Pancreas (tissue), 10 donors: ENCODE measurements at regions not wholly inside any gene's neighbourhood (a gene's known extent, or its start where the extent isn't known, plus 50 kb on each side); places are given as distances from the start of the nearest gene placed in this dataset.
A peak's percentile ranks its signal among the peaks of the same experiment; 100 is the strongest.

Source experiments
- ATAC-seq, 4 donors: fragments of 200-7000 bp; cut with Tn5 transposase; one replicate each; pipeline versions ENCODE4 v1.8.0 to v1.9.1; 2020; ENCODE audit warnings: mild to moderate bottlenecking in 4 of 4, moderate library complexity in 4 of 4
- DNase-seq, 6 donors: peaks; one replicate each; pipeline ENCODE4 v3.0.0-alpha.2; 2020
- FAIRE-seq: peaks from 2 replicates; lab custom pipeline; 2012; peaks lifted over from hg19 to GRCh38; lab: Jason Lieb, UNC
- H3K27ac ChIP-seq, 4 donors: fragments of 200-600 bp; sonication (generic); 1 replicate in 3 of 4; 2 replicates in 1 of 4; pipeline versions ENCODE4 v1.5.0 to v1.8.0; 2020
- H3K27me3 ChIP-seq, 4 donors: fragments of 200-600 bp; one replicate each; pipeline ENCODE4 v1.8.0; 2021
- H3K36me3 ChIP-seq, 3 donors: fragments of 200-600 bp; sonication (generic) in 1 of 3; one replicate each; pipeline versions ENCODE4 v1.5.0 to v1.8.0; 2020 to 2021
- H3K4me1 ChIP-seq, 3 donors: fragments of 200-600 bp; one replicate each; pipeline ENCODE4 v1.8.0; 2021
- H3K4me3 ChIP-seq, 4 donors: fragments of 200-600 bp; sonication (generic) in 2 of 4; one replicate each; pipeline versions ENCODE4 v1.5.0 to v1.8.0; 2020 to 2021
- H3K9me3 ChIP-seq, 4 donors: fragments of 200-600 bp; one replicate each; pipeline ENCODE4 v1.8.0; 2021
- WGBS, 2 donors: extraction: QIAGEN DNeasy Blood & Tissue Kit; methylation state at CpG; one replicate each; pipeline ENCODE4 v1.1.7; 2013; 5-methylcytosine and 5-hydroxymethylcytosine counted together
- intact Hi-C, 3 donors: fragments of 100-400 bp; cut with DNase I; formaldehyde crosslinking; loops; one replicate each; pipeline versions ENCODE4 v1.11.1 to v1.14.2; 2022
- TF ChIP-seq, protein P1 (sequence below), 4 donors: fragments of 200-600 bp; sonication (generic) in 3 of 4; IDR thresholded peaks; one replicate each; pipeline versions ENCODE4 v1.5.0 to v1.8.0; 2021; ENCODE audit warnings: antibody characterized with exemption in 4 of 4
- donor health status: healthy with polysubstance abuse.
- donor health status: DM: no; HTN: no; CAD: no; lungs with moderate emphysema.
- donor health status: DM: no; HTN: no; CAD: no.
- donor health status: control.
- donor health status: control.
- donor health status: Bipolar disorder and iron deficiency.
- donor health status: DM: yes; HTN: yes; CAD: no.
- donor health status: DM: no; HTN: no; CAD: no.
- donor health status: DM: no; HTN: no; CAD: no.
- donor health status: DM: yes; HTN: yes; CAD: no.

GRCh38 chr6:8337147-8337546, 98.2 kb downstream of the SLC35B3 start:
- Histone ChIP-seq H3K27me3 (no peaks in the 10 kb centered on the region), H3K9me3 (no peaks in the 10 kb centered on the region), H3K36me3 (no peaks in the 10 kb centered on the region), H3K4me3 (no peak overlapping the region), H3K4me1 (peaks cover 0 to 3% (median 0%) of the 10 kb centered on the region in 3 donors), H3K27ac (no peak overlapping the region)
- FAIRE-seq (no peak), DNase-seq (no peak), ATAC-seq (no peak)
- TF ChIP-seq, protein P1, sequence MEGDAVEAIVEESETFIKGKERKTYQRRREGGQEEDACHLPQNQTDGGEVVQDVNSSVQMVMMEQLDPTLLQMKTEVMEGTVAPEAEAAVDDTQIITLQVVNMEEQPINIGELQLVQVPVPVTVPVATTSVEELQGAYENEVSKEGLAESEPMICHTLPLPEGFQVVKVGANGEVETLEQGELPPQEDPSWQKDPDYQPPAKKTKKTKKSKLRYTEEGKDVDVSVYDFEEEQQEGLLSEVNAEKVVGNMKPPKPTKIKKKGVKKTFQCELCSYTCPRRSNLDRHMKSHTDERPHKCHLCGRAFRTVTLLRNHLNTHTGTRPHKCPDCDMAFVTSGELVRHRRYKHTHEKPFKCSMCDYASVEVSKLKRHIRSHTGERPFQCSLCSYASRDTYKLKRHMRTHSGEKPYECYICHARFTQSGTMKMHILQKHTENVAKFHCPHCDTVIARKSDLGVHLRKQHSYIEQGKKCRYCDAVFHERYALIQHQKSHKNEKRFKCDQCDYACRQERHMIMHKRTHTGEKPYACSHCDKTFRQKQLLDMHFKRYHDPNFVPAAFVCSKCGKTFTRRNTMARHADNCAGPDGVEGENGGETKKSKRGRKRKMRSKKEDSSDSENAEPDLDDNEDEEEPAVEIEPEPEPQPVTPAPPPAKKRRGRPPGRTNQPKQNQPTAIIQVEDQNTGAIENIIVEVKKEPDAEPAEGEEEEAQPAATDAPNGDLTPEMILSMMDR (IDR thresholded peaks at IDR 0.05): no peak
- 35 to 37% methylated on average over 4 of the region's 4 CpGs for WGBS, 2 donors
- intact Hi-C loops: no loop called here

DNA sequence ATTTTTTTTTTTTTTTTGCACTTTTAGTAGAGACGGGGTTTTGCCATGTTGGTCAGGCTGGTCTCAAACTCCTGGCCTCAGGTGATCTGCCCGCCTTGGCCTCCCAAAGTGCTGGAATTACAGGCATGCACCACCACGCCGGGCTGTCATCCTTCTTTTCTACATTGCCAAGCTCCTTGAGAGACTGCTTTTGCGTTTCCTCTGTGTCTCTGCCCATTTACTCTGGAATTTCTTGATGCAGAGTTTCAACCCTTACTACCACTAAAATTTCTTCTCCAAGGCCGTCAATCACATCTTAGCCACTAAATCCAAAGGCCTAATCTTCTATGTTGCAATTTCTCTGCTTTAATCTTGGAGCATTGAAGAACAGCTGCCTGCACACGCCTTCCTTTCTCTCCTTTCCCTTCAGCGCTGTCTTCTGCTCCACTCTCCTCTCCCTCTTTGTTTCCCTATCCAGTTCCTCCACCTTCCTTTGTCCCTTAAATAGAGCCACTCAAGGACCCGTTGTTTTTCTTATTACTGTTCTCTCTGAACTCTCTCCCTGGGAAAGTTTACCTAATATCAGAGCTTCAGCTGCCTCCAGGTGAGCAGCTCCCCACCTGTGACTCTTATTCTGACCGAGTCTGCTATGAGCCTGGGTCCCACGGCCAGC, 98.8 kb downstream of the SLC35B3 start:
- H3K36me3 ChIP-seq: no peaks in the 10 kb centered on the region
- no peak for ATAC-seq
- no peak for DNase-seq
- no peaks in the 10 kb centered on the region for H3K9me3 ChIP-seq
- no peaks in the 10 kb centered on the region for H3K27me3 ChIP-seq
- FAIRE-seq: no peak
- WGBS, 2 donors: 70 to 71% methylated on average over 11 of the region's 11 CpGs
- no peak overlapping the region for H3K4me3 ChIP-seq
- TF ChIP-seq, protein P1 (IDR thresholded peaks at IDR 0.05): no peak
- H3K4me1 ChIP-seq: peaks cover 0 to 3% (median 0%) of the 10 kb centered on the region in 3 donors
- intact Hi-C loops: no loop called here
- no peak overlapping the region for H3K27ac ChIP-seq

DNA sequence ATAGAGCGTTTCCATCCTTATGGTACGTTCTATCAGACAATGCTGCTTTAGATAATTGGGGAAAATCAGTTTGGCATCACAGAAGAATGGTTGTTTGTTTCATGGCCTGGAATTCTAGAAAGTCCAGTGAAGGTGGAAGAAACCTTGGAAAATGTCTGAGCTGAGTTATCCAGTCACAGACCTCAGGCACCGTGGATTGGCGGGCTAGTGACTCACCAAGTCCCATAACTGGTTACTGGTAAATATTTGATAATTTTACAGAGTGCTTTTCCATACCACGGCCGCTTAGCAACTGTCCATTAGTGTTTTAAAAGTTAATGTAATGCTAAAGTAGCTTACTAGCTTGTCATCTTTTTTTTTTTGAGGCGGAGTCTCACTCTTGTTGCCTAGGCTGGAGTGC, 99.4 kb downstream of the SLC35B3 start:
- TF ChIP-seq, protein P1 (IDR thresholded peaks at IDR 0.05): no peak
- FAIRE-seq (no peak), DNase-seq (no peak), ATAC-seq (peak in 1 of 4 donors; percentile 72)
- Histone ChIP-seq H3K36me3 (no peaks in the 10 kb centered on the region), H3K27me3 (no peaks in the 10 kb centered on the region), H3K4me1 (peaks cover 0 to 3% (median 0%) of the 10 kb centered on the region in 3 donors), H3K9me3 (no peaks in the 10 kb centered on the region), H3K27ac (no peak overlapping the region), H3K4me3 (no peak overlapping the region)
- intact Hi-C loops: no loop called here
- WGBS, 2 donors: 78 to 84% methylated on average over 7 of the region's 7 CpGs

GRCh38 chr6:8335381-8335780, 100.0 kb downstream of the SLC35B3 start:
- Histone ChIP-seq H3K27ac (no peak overlapping the region), H3K4me1 (peaks cover 0 to 3% (median 0%) of the 10 kb centered on the region in 3 donors), H3K27me3 (no peaks in the 10 kb centered on the region), H3K9me3 (no peaks in the 10 kb centered on the region), H3K4me3 (no peak overlapping the region), H3K36me3 (no peaks in the 10 kb centered on the region)
- intact Hi-C loops: no loop called here
- FAIRE-seq: no peak
- 88 to 89% methylated on average over 1 of the region's 1 CpG for WGBS, 2 donors
- TF ChIP-seq, protein P1 (IDR thresholded peaks at IDR 0.05): no peak
- peak in 1 of 4 donors; percentile 40 for ATAC-seq
- DNase-seq: no peak

DNA sequence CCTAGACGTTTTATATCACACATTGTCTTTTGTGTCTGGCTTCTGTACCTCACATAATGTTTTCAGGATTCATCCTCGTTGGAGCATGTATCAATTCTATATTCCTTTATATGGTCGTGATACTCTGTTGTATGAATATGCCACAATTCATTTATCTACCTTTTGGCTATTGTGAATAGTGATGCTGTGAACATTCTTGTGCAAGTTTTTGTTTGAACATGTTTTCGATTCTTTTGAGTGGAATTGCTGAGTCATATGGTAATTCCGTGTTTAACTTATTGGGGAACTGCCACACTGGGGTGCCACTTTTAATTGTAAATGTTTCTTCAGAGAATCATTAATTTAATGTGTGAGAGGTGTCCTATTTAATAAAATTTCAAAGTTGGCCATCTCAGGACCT, 101.2 kb downstream of the SLC35B3 start:
- no peak overlapping the region for H3K27ac ChIP-seq
- no peak for ATAC-seq
- peaks cover 0 to 3% (median 0%) of the 10 kb centered on the region in 3 donors for H3K4me1 ChIP-seq
- TF ChIP-seq, protein P1 (IDR thresholded peaks at IDR 0.05): no peak
- no peaks in the 10 kb centered on the region for H3K9me3 ChIP-seq
- intact Hi-C loops: no loop called here
- H3K27me3 ChIP-seq: no peaks in the 10 kb centered on the region
- WGBS, 2 donors: 37 to 49% methylated on average over 5 of the region's 5 CpGs
- DNase-seq: no peak
- H3K36me3 ChIP-seq: no peaks in the 10 kb centered on the region
- no peak for FAIRE-seq
- no peak overlapping the region for H3K4me3 ChIP-seq
